ENCODE measurements at regions not wholly inside any gene's neighbourhood (a gene's known extent, or its start where the extent isn't known, plus 50 kb on each side); places are given as distances from the start of the nearest gene placed in this dataset.
"Not testable (repeated sequence)": the region's sequence is repeated elsewhere in the genome, so short reads cannot be mapped to it uniquely, and the experiment has no call there.

DNA sequence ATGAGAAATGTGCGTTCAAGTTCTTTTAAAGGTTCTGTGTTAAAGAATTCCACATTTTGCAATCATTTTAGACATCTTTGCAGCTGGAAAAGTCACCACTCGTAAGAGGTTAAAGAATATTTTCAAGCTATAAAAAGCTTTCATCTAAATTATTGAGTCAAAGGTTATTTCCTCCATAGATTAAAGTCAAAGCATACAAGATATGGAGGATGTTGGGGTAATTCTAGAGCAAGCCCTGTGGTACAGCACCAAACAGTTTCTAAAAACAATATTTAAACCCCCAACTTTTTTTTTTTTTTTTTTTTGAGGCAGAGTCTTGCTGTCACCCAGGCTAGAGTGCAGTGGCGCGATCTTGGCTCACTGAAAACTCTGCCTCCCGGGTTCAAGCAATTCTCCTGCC lies 1299.8 kb upstream of the TMEM132C start:
- DNase-seq (ENCODE audit: low read depth in 1 of 2, low spot score in 1 of 2), result no peak
- Histone ChIP-seq H3K27ac (replicated peaks) (no peak overlapping the region), H3K27me3 (ENCODE audit: insufficient read depth, poor library complexity, severe bottlenecking) (no peaks in the 10 kb centered on the region), H3K4me3 (replicated peaks; ENCODE audit: insufficient read depth, low read length) (no peak overlapping the region)
- TF ChIP-seq SPI1 (IDR thresholded peaks at IDR 0.05; ENCODE audit: borderline replicate concordance, low read depth), result no peak

DNA sequence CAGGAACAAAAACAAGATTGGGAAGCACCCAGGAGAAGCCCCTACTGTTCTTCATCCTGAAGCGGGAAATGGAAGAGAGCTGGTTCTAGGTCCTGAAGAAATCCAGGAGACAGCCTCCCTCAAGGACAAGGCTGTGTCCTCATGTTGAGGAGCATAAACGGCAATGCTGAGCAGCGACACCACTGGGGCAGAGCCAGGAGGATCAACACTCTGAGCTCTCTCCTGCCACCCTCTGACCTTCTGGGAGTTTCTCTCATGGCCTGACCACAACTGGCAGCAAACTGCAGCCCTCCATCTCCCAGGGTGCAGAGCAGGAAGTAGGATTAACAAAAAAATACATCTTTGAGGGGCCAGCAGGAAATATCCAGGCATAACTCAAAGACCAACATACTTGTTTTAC lies 1292.2 kb upstream of the TMEM132C start:
- DNase-seq (ENCODE audit: low read depth in 1 of 2, low spot score in 1 of 2), result no peak
- TF ChIP-seq POLR2AphosphoS5 (IDR thresholded peaks at IDR 0.05; ENCODE audit: low read depth) (no peak), SPI1 (IDR thresholded peaks at IDR 0.05; ENCODE audit: borderline replicate concordance, low read depth) (no peak), GABPA (IDR thresholded peaks at IDR 0.05; ENCODE audit: low read depth) (no peak)
- TF ChIP-seq, protein P1, sequence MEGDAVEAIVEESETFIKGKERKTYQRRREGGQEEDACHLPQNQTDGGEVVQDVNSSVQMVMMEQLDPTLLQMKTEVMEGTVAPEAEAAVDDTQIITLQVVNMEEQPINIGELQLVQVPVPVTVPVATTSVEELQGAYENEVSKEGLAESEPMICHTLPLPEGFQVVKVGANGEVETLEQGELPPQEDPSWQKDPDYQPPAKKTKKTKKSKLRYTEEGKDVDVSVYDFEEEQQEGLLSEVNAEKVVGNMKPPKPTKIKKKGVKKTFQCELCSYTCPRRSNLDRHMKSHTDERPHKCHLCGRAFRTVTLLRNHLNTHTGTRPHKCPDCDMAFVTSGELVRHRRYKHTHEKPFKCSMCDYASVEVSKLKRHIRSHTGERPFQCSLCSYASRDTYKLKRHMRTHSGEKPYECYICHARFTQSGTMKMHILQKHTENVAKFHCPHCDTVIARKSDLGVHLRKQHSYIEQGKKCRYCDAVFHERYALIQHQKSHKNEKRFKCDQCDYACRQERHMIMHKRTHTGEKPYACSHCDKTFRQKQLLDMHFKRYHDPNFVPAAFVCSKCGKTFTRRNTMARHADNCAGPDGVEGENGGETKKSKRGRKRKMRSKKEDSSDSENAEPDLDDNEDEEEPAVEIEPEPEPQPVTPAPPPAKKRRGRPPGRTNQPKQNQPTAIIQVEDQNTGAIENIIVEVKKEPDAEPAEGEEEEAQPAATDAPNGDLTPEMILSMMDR (IDR thresholded peaks at IDR 0.05; ENCODE audit: insufficient read depth, low read length), result no peak
- TF ChIP-seq, protein P2, sequence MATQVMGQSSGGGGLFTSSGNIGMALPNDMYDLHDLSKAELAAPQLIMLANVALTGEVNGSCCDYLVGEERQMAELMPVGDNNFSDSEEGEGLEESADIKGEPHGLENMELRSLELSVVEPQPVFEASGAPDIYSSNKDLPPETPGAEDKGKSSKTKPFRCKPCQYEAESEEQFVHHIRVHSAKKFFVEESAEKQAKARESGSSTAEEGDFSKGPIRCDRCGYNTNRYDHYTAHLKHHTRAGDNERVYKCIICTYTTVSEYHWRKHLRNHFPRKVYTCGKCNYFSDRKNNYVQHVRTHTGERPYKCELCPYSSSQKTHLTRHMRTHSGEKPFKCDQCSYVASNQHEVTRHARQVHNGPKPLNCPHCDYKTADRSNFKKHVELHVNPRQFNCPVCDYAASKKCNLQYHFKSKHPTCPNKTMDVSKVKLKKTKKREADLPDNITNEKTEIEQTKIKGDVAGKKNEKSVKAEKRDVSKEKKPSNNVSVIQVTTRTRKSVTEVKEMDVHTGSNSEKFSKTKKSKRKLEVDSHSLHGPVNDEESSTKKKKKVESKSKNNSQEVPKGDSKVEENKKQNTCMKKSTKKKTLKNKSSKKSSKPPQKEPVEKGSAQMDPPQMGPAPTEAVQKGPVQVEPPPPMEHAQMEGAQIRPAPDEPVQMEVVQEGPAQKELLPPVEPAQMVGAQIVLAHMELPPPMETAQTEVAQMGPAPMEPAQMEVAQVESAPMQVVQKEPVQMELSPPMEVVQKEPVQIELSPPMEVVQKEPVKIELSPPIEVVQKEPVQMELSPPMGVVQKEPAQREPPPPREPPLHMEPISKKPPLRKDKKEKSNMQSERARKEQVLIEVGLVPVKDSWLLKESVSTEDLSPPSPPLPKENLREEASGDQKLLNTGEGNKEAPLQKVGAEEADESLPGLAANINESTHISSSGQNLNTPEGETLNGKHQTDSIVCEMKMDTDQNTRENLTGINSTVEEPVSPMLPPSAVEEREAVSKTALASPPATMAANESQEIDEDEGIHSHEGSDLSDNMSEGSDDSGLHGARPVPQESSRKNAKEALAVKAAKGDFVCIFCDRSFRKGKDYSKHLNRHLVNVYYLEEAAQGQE (IDR thresholded peaks at IDR 0.05; ENCODE audit: insufficient replicate concordance, low read depth), result no peak

DNA sequence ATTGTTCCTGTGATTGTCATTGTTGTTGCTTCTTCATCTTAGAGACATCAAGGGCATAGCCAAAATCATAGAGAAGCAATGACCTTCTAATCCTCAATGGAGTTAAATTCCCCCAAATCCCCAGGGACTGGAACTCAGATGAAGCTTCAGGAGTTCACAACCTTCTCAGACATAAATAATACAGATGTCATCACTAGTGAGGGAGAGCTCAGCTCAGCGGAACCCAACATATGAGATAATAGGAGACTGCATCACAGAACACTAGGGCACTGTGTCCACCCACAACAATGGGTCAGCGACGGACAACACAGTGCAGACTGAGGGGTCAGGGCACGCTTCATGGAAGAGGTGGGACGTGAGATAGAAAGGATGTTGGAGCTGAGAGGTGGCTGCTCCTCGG lies 1290.4 kb upstream of the TMEM132C start:
- Histone ChIP-seq H3K4me3 (replicated peaks; ENCODE audit: insufficient read depth, low read length) (no peak overlapping the region), H3K27me3 (ENCODE audit: insufficient read depth, poor library complexity, severe bottlenecking) (no peaks in the 10 kb centered on the region), H3K27ac (replicated peaks) (no peak overlapping the region)
- no peak for DNase-seq (ENCODE audit: low read depth in 1 of 2, low spot score in 1 of 2)
- TF ChIP-seq, protein P2 (IDR thresholded peaks at IDR 0.05; ENCODE audit: insufficient replicate concordance, low read depth), result no peak
- TF ChIP-seq POLR2AphosphoS5 (IDR thresholded peaks at IDR 0.05; ENCODE audit: low read depth), result no peak
- TF ChIP-seq GABPA (IDR thresholded peaks at IDR 0.05; ENCODE audit: low read depth), result no peak
- TF ChIP-seq, protein P1 (IDR thresholded peaks at IDR 0.05; ENCODE audit: insufficient read depth, low read length), result no peak
- TF ChIP-seq SPI1 (IDR thresholded peaks at IDR 0.05; ENCODE audit: borderline replicate concordance, low read depth), result no peak

More for the DNA sequence above, 1292.2 kb upstream of the TMEM132C start:
- no peak overlapping the region for H3K4me3 ChIP-seq (replicated peaks; ENCODE audit: insufficient read depth, low read length)
- no peaks in the 10 kb centered on the region for H3K27me3 ChIP-seq (ENCODE audit: insufficient read depth, poor library complexity, severe bottlenecking)
- H3K27ac ChIP-seq (replicated peaks), result no peak overlapping the region

DNA sequence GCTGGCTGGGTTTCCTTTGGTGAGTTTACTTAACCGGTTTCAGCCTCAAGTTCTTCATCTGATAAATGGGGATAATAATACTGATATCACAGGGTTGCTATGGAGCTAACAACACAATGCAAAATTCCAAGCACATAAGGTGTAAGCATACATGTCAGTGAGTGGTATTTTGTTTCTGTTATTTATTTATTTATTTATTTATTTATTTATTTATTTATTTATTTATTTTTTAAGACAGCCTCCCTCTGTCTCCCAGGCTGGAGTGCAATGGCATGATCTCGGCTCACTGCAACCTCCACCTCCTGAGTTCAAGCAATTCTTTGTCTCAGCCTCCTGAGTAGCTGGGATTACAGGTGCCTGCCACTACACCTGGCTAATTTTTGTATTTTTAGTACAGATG lies 1287.4 kb upstream of the TMEM132C start:
- not testable (repeated sequence) for H3K27me3 ChIP-seq (ENCODE audit: insufficient read depth, poor library complexity, severe bottlenecking); H3K27ac ChIP-seq (replicated peaks); H3K4me3 ChIP-seq (replicated peaks; ENCODE audit: insufficient read depth, low read length); DNase-seq (ENCODE audit: low read depth in 1 of 2, low spot score in 1 of 2)

DNA sequence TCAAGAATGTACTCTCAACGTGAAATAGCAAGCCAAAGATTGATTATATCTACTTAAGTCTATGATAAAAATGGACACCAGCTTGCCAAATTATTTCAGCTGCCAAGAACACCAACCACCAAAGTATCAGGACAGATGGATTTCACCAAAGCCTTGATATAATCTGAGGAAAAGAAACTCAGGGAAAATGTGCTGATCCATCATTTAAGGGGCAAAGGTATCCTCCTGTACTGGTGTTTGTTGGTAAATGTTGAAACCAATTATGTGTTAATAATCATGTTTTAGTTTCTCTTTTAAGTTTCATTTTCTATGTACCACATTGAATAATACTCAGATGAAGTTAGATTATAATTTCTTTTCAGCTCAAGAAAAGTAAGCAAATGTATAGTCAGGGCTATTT lies 1284.3 kb upstream of the TMEM132C start:
- TF ChIP-seq, protein P1 (IDR thresholded peaks at IDR 0.05; ENCODE audit: insufficient read depth, low read length), result no peak
- TF ChIP-seq, protein P2 (IDR thresholded peaks at IDR 0.05; ENCODE audit: insufficient replicate concordance, low read depth), result no peak
- TF ChIP-seq POLR2AphosphoS5 (IDR thresholded peaks at IDR 0.05; ENCODE audit: low read depth) (no peak), SPI1 (IDR thresholded peaks at IDR 0.05; ENCODE audit: borderline replicate concordance, low read depth) (no peak), GABPA (IDR thresholded peaks at IDR 0.05; ENCODE audit: low read depth) (no peak)
- no peaks in the 10 kb centered on the region for H3K27me3 ChIP-seq (ENCODE audit: insufficient read depth, poor library complexity, severe bottlenecking)
- no peak for DNase-seq (ENCODE audit: low read depth in 1 of 2, low spot score in 1 of 2)
- no peak overlapping the region for H3K4me3 ChIP-seq (replicated peaks; ENCODE audit: insufficient read depth, low read length)
- H3K27ac ChIP-seq (replicated peaks), result no peak overlapping the region

DNA sequence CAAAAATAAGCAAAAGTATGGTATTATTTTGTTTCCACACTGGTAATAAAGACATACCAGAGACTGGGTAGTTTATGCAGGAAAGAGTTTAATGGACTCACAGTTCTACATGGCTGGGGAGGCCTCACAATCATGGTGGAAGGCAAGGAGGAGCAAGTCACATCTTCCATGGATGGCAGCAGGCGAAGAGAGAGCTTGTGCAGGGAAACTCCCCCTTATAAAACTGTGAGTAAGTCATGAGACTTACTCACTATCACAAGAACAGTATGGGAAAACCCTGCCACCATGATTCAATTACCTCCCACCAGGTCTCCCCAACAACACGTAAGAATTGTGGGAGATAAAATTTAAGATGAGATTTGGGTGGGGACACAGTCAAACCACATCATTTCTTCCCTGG lies 1283.2 kb upstream of the TMEM132C start:
- not testable (repeated sequence) for H3K27ac ChIP-seq (replicated peaks); H3K4me3 ChIP-seq (replicated peaks; ENCODE audit: insufficient read depth, low read length); H3K27me3 ChIP-seq (ENCODE audit: insufficient read depth, poor library complexity, severe bottlenecking); DNase-seq (ENCODE audit: low read depth in 1 of 2, low spot score in 1 of 2)

Measured in HL-60 (cell line).